GM18499 (cell line): ENCODE measurements at regions not wholly inside any gene's neighbourhood (a gene's known extent, or its start where the extent isn't known, plus 50 kb on each side); places are given as distances from the start of the nearest gene placed in this dataset.
"Not testable (repeated sequence)": the region's sequence is repeated elsewhere in the genome, so short reads cannot be mapped to it uniquely, and the experiment has no call there.

Experiments
- ATAC-seq: cut with Tn5 transposase; IDR thresholded peaks from one replicate; pipeline ENCODE4 v1.9.1; 2021; ENCODE audit warnings: moderate number of reproducible peaks; ENCODE audit not compliant: insufficient read depth, unreplicated experiment

- no peak for ATAC-seq
Observed at GRCh38 chr12:25784669-25785068, 173.8 kb upstream of the RASSF8 start.

- no peak for ATAC-seq
Observed at GRCh38 chr12:25785134-25785533, 173.3 kb upstream of the RASSF8 start.

DNA sequence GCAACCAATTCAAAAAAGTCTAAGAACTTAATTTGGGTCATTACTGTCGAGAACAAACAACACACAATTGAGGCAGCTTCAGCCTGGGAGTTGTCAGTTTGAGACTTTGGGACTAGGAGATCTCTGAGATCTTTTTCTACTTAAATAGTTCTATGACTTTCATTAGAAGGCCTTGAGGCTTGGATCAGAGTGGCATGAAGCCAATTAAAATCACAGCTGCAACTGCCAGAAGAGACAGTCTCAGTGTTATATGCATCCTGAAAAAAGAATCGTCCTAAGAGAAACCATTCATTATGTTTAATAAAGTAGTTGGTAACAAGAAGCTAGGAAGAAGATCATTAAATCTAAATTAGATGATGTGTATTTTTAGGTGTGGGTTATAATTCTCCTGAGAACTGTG lies 170.8 kb upstream of the RASSF8 start:
- no peak for ATAC-seq

GRCh38 chr12:25788707-25789442 lies 169.6 kb upstream of the RASSF8 start:
- ATAC-seq = no peak

- ATAC-seq = no peak
Observed at GRCh38 chr12:25789541-25789944, 168.9 kb upstream of the RASSF8 start.

DNA sequence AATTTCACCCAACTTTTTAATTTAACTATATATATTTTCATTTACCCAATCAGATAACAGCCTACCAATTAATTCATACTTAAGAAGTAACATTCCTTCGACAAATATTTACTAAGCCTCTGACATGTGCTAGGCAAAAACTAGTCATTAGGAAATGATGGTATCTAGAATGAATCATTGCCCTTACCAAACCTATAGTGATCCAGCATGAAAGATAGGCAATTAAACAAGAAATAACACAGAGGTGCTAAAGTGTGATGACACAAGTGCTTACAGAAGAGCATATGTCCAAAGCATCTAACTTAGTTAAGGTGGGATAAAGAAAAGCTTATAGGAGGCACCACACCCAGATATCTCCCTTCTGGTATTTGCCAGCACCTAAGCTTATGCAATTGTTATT lies 166.5 kb upstream of the RASSF8 start:
- no peak for ATAC-seq

GRCh38 chr12:25793196-25793595 lies 165.3 kb upstream of the RASSF8 start:
- no peak for ATAC-seq

DNA sequence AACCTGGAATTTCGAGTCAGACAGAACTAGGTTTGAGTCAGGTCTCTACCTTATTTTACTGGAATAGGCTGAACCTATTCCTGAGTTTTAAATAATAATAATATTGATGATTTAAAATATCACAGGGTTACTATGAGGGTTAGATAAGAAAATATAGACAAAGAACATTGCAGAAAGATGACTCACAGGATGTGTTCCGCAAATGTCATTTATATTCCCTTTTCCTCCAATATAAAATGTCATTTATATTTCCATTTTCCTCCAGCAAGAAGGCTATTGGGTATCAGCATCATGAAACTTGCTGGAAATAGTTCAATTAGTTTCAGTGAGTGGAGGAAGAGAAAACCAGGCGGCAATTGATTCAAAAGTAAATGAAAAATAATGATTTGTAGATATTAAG lies 163.9 kb upstream of the RASSF8 start:
- ATAC-seq = no peak

DNA sequence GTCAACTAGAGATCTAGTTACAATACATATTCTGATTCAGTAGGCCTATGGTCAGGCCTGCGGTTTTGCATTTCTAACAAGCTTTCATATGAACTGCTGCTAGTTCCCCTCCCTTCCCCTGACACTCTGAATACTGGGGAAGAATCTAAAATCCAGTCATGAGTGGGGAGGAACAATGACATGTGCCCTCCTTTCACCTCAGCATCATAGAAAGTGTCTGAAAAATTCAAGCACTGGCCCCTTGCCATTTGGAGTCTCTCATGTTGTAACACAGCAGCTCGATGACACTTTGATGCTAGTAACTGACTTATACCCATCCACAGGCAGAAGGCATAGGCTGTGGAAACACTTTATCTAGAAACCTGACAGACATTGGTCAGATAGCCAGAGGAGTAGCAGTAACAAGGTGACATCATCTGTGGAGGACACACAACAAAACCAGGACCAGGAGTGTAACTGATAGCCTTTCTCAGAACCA lies 161.9 kb upstream of the RASSF8 start:
- no peak for ATAC-seq

DNA sequence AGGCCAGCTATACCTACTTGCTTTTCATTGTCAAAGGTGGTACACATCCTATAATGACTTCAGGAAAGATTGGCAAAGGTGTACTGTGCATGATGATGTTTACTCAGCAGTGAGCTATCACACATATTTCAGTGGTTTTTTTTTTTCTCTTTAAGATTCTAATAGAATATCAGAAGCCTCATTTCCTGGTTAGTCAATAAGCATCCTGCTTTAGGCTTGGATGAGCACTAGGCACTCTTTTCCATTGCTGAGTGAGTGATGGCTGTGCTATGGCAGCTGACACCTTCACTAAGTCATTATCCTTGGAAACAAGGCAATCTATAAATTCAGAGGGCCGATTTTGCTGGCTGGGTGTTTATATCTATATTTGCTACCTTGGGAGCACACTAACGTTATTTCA lies 161.1 kb upstream of the RASSF8 start:
- ATAC-seq = no peak

DNA sequence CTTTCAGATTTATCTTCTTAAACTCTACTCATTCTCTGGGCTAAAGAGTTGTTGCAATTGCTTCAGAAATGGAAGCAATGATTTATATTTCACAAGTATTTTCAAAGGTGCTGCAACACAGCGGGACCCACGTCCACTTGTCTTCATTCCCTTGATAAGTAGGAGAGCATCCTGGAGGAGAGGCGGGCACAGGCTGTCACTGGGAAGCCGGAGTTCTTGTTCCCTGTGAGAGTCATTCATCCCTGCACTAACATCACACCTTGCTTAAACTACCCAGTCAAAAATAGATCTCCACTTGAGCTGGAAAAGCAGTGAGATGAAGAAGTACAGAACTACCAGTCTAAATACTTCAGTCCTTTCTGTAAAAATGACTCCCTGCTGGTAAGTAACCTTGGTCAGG lies 160.5 kb upstream of the RASSF8 start:
- no peak for ATAC-seq

DNA sequence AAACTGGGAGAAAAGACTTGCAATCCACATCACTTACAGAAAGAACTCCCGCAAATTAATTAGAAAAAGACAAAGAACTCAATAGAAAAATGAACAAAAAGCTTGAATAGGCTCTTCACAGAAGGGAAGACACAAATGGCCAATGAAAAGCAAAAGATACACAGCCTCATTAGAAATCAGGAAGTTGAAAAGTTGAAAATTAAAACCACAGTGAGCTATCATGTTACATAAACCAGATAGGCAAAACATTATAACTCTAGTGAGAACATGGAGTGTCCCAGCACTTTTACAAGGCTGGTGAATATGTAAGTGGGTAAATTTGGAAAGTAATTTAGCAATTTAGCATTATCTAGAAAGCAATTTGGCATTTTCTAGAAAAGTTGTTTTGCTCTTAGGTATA lies 158.4 kb upstream of the RASSF8 start:
- no peak for ATAC-seq

GRCh38 chr12:25801734-25802133 lies 156.7 kb upstream of the RASSF8 start:
- no peak for ATAC-seq

- no peak for ATAC-seq
Observed at GRCh38 chr12:25802143-25802542, 156.3 kb upstream of the RASSF8 start.

DNA sequence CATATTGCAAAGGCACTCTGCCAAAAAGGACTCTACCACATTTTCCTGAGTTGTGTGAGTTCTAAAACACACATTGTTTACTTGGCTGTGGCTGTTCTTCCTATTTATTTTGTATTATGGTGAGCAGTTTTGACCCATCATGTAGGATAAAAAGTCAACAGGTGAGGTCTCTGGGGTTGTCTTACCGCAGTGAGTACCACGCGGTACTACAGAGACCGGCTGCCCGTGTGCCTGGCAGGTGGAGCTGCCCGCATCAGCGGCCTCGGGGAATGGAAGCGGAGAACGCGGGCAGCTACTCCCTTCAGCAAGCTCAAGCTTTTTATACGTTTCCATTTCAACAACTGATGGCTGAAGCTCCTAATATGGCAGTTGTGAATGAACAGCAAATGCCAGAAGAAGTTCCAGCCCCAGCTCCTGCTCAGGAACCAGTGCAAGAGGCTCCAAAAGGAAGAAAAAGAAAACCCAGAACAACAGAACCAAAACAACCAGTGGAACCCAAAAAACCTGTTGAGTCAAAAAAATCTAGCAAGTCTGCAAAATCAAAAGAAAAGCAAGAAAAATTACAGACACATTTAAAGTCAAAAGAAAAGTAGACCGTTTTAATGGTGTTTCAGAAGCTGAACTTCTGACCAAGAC lies 155.3 kb upstream of the RASSF8 start:
- not testable (repeated sequence) for ATAC-seq

- ATAC-seq = not testable (repeated sequence)
Observed at GRCh38 chr12:25804286-25804685, 154.2 kb upstream of the RASSF8 start.

DNA sequence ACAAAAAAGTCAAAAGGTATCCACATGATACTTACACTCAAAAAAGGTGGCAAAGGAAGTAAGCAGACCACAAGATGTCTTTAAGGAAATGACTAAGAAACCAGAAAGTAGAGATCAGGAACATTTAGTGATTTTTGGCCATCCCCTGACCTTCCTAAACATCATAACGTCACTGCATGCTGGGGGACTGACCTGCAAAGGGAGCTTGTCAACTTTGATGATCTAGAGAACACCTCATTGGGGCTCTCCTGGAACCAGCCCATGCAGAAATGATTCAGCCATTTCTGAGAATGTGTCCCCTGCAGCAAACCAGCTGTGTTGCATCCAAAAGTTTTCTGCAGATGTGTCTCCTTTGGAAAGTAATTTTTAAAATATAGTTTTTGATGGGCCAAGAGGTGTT lies 152.2 kb upstream of the RASSF8 start:
- ATAC-seq = no peak

- no peak for ATAC-seq
Observed at GRCh38 chr12:25808604-25809003, 149.9 kb upstream of the RASSF8 start.

GRCh38 chr12:25810683-25811082 lies 147.8 kb upstream of the RASSF8 start:
- ATAC-seq = no peak

DNA sequence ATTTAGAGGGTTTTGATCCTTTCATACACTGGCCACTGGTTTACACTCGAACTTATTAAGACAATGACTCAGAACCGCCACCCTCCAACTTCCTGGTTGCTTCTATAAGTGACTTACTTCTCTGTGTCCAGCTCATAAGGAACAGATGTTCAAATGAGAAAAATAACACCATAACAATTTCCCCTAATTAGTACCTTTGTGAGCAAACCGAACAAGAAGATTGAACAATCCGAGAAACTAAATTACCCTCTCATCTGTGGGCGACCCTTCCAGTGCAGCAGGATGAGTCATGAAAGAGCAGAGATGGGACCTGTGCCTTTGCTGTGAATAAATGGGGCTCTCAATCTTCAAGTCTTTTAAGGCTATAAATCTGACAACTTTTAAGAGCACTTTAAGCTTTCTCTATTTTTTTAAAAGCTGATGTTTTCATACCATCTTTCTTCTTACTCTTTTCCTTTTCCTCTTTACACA lies 146.8 kb upstream of the RASSF8 start:
- peak; percentile 52 for ATAC-seq

GRCh38 chr12:25812295-25812694 lies 146.2 kb upstream of the RASSF8 start:
- ATAC-seq = no peak

DNA sequence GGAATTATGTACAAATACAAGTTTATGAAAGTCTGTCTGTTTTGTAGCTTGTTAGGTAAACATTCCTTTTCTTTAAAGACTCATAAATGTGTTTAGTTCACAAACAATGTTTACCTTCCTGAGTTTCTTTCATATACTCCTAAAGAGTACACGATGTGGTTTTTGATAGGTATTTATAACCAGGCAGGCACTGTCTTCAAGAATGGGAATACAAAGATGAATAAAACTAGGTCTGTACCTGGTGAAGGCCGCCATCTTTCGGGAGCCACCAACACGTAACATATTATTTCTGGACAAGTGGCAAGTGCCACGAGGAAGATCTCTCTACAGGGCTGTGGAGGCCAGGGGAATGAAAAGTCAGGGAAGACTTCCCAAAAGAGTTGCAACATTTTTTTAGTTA lies 144.6 kb upstream of the RASSF8 start:
- no peak for ATAC-seq
